ENCODE measurements at regions not wholly inside any gene's neighbourhood (a gene's known extent, or its start where the extent isn't known, plus 50 kb on each side); places are given as distances from the start of the nearest gene placed in this dataset.

DNA sequence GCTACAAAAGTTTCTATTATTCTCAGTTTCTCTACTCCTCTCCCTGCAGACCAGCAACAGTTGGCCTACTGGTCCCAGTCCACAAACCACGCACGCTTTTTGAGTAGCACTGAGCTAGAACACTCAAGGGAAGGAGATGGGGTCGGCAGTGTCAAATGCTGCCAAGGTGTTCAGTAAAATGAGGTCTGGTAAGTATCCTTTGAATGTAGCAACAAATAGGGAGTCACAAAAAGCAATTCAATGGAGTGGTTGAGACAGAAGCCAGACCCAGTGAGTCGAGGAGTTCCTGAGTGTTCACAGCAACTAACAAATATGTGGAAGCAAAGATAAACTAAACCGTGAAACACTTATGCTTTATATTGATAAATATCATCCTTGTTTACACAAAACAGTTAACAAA, 355.7 kb downstream of the MID1IP1 start:
- DNase-seq (ENCODE audit: extremely low read depth in 1 of 11, low read depth in 9 of 11, low spot score in 4 of 11), result no peak

DNA sequence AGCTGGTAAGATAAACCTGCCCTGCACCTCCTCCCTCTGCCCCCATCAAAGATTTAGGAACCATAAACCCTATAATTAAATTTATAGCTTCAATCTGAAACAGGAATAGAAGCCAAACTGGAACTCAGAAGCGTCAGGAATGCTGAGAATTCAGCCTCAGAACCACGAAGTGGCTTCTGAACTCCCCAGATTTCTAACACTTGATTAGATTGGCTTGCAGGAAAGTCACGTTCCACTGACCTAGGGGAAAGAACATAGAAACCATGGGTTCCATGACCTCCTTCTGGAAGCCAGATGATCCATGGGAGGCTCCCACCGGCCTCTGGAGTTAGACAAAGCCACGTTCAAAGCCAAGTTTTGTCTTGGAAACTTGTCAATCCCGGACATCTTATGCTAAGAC, 356.5 kb downstream of the MID1IP1 start:
- DNase-seq (ENCODE audit: extremely low read depth in 1 of 11, low read depth in 9 of 11, low spot score in 4 of 11), result no peak

DNA sequence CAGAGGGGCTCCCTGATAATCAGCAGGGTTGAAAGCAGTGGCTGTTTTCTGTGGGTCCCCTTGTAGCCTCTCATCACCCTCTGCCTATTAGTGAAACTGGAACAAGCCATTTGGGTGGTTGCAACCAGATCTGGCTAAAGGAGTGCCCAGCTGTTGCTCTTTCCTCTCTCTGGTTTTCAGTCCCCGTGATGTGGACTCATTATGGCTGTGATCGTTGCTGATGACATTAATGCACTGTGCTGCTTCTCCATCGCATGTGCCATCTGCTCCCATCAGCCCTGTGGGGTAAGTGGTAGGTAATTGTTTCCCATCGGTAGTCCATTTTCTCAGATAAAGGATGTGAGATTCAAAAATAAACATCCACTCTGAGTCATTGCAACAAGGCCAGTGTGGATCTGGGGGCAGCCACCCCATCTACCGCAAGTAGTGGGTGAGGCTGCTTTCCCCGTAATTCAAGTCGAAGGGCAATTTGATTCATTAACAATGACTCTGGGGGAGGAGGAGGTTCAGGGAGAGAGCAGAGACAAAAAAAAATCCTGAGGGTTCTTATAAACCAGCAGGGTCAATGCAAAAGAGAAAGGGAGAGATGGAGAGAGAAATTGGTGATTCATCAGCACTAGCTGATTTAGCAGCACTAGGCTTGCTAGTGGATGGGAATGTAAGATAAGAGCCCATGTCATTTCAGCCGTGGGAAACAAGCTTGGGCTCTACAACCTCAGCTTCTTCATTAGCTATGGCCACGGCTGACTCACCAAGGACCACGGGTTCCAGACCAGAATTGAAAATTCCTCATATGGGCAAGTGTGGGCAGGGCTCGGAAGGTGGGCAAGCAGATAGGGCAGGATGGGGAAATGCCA, 357.8 kb downstream of the MID1IP1 start:
- no peak for DNase-seq (ENCODE audit: extremely low read depth in 1 of 11, low read depth in 9 of 11, low spot score in 4 of 11)

DNA sequence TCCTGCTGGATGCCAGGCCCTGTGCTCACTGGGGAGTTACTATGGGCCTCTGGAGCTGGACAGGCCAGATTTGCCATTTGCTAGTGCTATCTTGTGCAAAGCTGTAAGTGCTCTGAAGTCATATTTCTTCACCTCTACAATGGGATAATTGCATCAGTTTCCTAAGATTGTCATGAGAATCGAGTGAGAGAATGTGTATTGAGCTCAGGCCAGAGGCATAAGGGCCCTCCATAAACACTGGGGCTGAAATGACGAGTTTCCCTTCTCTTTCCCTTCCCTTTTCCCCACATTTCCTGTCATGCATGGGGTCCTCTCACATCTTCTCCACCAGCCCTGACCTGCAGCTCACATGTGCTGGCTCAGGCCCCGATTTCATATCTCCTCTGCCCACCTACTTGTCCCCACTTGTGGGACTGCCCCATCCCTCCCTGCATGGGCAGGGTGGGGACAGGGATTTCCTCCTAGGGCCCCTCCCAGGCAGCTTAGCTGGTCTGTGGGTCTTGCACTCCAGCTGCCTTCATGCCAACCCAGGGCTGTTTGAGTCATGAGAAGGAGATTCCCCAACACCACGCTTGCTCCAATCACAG, 358.8 kb downstream of the MID1IP1 start:
- no peak for DNase-seq (ENCODE audit: extremely low read depth in 1 of 11, low read depth in 9 of 11, low spot score in 4 of 11)

DNA sequence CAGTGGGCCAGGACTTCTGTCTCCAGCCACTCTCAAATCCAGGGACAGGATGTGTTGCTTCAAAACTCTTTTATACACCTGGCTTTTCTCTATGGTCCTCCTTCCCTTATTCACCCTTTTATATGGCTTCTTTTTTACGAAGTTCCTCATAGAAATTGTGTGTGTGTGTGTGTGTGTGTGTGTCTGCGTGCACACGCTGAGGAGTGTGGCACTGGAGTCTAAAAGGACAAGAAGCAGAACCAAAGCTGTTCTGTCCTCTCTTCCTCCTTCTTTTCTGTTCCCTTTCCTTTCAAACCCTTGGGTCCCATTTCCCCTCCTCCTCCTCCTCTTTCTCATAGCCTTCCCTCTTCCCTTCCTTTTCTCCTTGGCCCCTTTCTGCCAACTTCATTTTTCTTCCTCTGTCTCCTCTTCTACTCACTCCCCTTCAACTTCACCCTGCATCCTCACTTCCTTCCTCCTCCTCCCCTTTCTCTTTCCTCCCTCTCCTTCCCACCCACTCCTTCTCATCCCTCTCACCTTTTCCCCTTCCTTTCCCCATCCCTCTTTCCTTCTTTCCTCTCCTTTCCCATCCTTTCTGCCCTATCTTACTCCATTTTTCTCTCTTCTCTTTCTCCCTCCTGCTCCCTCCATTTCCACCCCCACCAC, 360.5 kb downstream of the MID1IP1 start:
- no peak for DNase-seq (ENCODE audit: extremely low read depth in 1 of 11, low read depth in 9 of 11, low spot score in 4 of 11)

DNA sequence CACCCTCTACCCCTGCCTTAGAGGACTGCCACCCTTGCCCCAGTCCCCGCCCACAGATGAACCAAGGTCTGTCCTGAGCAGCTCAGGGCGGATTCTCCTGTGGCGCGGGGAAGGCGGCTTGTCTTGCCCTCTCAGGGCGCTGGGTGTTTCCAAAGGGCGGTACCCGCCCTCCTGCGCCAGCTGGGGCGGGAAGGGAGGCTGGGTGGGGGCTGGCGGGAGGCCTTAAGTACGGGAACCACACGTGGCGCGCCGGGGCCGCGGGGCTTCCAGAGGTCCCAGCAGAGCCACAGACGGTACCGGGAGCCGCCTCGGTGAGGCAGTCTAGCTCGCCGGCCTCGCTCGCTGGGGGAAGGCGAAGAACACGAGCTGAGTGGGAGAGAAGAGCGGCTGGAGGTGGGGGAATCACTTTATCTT, 361.1 kb downstream of the MID1IP1 start:
- no peak for DNase-seq (ENCODE audit: extremely low read depth in 1 of 11, low read depth in 9 of 11, low spot score in 4 of 11)

DNA sequence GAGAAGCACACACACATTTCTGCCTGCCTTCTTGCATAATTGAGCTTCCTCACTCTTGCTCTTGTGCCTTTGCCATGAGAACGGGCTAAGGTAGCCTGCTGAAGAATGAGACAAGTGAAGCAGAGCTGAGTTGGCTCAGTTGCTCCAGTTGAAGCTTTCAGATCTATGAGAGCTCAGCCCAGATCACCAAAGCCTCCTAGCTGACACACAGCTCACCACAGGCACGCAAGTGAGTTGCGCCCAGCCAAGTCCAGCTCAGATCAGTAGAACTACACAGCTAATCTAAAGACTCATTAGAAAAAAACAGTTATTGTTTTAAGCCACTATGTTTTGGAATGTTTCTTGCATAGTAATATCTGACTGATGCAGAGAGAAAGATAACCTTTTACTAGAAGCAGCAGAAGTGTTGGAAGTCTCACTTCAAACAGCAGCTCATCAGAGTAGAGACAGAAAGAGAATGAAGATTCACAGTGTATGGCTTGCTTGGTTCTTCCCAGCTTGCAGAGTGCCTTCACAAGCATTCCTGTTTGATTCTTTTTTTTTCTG, 362.4 kb downstream of the MID1IP1 start:
- DNase-seq (ENCODE audit: extremely low read depth in 1 of 11, low read depth in 9 of 11, low spot score in 4 of 11), result no peak

DNA sequence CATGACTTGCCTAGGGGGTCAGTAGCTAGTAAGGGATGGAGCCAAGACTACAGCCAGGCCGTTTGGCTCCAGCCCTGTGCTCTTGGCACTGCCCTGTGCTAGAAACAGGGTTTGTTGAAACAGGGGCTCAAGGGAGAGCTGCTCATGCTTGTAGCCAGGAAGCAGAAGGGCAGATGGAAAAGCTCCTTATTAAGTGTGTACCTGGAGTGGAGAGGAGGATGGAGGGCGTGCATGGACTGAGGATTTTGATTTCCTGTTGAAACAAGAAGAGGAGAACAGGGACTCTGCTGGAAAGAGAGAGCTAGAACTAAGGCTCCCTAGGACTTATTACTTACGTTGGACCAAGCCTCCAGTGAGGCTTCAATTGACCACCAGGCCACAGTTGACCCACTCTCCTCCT, 363.0 kb downstream of the MID1IP1 start:
- DNase-seq (ENCODE audit: extremely low read depth in 1 of 11, low read depth in 9 of 11, low spot score in 4 of 11), result no peak

DNA sequence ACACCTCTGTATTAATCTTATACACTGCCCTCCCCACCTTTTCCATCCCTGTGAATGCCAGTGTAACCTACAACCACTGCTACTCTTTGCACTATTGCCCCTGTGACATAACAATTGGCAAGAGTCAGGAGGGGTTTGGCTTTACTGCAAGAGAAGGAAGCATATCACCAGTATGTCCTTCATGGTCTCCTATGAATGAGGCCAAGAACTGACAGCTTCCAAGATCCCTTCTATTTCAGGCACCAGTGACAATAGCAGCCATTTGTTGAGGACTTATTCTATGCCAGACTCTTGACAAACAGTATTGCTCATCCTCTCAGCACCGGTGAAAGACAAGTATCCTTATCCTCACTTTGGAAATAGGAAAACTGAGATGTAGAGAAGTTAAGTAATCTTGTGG, 363.9 kb downstream of the MID1IP1 start:
- no peak for DNase-seq (ENCODE audit: extremely low read depth in 1 of 11, low read depth in 9 of 11, low spot score in 4 of 11)

DNA sequence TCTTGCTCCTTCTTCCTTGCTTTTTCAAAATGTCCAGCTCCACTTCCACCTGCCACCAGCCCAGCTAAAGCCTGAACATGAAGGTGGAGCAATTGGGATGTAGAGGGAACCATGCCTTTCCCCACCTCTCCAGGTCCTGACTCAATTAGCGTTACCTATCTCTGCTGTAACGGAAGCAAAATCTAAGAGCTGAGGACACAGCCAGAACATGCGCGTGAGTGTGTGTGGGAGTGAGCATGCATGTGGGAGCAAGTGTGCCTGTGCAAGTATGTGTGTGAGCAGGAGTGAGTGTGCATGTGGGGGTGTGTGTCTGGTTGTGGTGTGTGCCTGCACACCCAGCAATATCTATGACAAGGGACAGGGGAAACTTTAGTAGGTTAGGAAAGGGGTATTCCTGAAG, 364.5 kb downstream of the MID1IP1 start:
- DNase-seq (ENCODE audit: extremely low read depth in 1 of 11, low read depth in 9 of 11, low spot score in 4 of 11), result no peak

DNA sequence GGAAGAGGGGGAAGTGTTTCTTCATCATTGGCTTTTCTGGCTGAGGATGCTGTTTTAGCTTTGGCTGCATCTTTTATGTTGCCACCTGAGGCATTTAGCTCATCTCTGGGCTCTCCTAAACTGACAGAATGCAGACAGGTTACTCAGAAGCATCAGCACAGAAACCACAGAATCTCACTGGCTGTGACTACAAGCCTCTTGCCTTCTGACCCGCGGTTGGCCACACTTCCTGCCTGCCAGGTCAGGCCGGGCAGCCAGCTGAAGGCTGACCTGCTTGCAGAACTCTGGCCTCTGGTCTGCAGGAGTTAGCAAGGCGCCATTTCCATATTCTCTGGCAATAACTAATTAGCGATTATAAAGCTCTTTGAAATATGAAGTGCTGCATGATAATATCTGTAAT, 366.5 kb downstream of the MID1IP1 start:
- no peak for DNase-seq (ENCODE audit: extremely low read depth in 1 of 11, low read depth in 9 of 11, low spot score in 4 of 11)

DNA sequence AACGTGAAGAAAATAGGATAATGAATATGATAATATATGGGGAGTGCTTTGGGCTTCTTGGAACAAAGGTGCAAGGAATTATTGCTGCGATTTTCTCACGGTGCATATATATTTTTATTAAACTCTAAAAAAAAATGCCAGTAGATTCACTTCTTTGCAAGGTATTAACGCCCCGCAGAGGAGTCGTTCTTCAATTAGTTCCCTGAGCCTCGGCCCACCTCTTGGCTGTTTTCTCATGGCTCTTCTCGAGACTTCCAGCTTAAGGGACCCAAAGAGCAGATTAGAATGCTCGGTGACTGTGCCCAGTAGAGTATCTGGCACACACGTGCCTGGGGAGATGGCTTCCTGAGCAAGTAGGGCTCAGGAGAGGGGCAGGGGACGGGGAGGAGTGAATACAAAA, 367.4 kb downstream of the MID1IP1 start:
- DNase-seq (ENCODE audit: extremely low read depth in 1 of 11, low read depth in 9 of 11, low spot score in 4 of 11), result no peak

DNA sequence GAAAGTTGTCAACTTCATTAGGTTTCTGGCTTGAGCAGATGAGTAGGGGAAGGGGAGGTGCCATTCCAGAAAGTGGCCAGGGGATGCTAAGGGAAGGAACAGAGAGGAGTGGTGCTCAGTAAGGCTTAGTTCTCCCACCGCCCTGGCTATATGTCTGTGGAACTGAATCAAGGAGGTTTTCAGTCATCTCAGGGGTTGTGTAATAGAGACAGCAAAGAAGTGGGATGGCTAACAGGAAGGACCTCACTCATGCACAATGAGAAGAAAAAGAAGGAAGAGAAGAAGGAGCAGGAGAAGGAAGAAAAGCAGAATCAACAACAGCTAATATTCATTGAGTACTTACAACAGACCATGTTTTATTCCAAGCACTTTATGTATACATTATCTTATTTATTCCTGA, 368.7 kb downstream of the MID1IP1 start:
- no peak for DNase-seq (ENCODE audit: extremely low read depth in 1 of 11, low read depth in 9 of 11, low spot score in 4 of 11)

DNA sequence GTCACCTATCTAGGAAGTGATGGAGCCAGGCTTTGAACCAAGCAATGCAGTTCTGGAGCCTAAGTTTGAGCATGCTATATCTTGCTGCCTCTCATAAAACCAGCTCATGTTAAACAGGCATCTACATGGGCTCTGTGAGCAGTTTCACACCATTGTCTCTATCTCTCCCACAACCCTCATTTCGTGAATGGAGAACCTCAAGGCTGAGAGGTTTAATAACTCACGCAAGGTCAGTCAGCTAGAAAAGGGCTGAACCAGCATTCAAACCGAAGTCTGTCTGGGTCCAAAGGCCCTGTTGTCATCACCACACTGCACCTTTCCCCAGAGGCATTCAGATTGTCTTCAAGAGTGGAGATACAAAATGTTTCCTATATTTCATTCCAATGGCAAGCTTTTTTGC, 369.2 kb downstream of the MID1IP1 start:
- DNase-seq (ENCODE audit: extremely low read depth in 1 of 11, low read depth in 9 of 11, low spot score in 4 of 11), result no peak

DNA sequence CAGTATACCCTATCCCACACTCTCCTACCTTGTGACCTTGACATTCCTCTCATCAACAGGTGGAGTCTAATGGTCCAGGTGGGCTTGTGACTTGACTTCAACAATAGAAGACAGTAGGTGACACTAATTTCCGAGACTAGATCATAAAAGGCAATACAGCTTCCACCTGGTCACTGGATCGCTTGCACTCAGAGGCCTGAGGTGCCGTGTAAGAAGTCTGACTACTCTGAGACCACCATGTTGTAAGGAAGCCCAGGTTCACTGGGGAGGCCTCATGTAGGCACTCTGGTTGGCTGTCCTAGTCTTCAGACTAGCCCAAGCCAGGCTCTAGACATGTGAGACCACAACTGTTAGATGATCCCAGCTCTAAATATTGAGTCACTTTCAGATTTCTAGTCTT, 370.4 kb downstream of the MID1IP1 start:
- DNase-seq (ENCODE audit: extremely low read depth in 1 of 11, low read depth in 9 of 11, low spot score in 4 of 11), result no peak

DNA sequence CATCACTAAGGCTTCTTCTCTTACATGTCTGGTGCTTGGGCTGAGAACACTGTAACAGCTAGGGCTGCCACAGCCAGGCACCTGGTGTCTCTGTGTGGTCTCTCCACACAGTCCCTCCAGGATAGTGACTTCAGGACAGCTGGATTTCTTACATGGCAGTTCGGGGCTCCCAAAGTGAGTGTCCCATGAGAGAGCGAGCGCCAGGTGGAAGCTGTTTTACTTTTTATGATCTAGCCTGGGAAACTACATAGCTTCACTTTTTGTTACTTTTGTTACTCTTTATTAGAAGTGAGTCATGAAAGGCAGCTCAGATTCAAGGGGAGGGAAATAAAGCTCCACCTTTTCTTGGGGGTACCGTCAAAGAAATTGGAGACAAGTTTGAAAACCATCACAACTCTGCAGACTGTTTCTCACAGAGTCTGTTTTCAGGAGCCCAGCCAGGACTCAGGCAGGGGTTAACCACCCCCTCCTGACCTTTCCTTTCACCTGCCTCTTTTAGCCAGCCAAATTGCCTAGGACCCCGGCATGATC, 373.0 kb downstream of the MID1IP1 start:
- DNase-seq (ENCODE audit: extremely low read depth in 1 of 11, low read depth in 9 of 11, low spot score in 4 of 11), result no peak

DNA sequence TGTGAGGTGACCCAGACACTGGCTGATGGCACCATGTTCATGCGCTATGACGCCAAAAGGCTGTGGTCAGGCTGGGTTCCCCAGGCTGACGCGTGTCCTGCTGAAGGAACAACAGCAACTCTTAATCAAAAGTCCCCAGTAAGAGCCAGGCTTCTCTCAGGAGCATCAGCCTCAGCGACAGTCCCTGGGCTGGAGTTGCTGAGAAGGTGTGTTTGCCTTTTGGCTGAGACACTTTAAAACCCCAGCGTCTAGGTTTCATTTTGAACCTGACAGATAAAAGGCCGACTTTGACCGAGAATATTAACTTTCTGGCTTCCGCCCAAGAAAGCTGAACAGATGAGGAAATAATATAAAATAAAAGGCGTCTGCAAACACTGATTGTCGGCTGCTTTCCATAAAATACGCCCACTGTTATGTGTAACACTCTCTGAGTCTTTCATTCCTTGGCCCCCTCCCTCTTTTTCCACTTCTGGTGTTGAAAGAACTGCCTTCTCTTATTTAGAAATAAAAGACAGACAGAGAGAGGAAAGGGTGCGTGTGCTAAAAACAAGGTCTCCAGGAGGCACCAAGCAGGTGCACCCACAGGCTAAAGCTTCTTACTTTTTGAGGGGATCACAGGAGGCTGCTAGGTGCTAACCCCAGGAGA, 373.6 kb downstream of the MID1IP1 start:
- no peak for DNase-seq (ENCODE audit: extremely low read depth in 1 of 11, low read depth in 9 of 11, low spot score in 4 of 11)

DNA sequence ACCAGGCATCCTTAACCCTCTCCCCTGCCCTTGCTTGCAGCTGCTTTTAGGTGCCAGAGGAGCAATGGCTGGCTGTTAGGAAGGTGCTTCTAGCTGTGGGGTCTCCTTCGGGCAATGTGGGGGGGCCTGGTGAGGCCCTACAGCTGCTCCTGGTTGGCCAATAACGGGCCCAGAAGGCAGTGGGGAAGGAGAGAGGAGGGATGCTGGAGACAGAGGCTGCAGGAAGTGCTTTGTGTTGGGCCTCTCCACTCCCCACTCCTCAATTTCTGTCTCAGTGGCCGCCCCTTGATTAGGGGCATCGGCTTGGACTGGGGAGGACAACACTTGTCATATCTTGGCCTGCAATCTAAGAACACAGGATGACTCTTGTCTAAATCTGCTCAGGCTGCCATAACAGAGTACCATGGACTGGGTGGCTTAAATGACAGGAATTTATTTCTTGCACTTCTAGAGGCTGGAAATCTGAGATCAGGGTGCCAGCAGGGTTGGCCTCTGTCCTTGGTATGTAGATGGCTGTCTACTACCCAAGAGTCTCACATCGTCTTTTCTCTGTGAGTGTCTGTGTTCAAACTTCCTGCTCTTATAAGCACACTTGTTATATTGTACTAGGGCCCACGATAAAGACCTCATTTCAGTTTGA, 374.3 kb downstream of the MID1IP1 start:
- DNase-seq (ENCODE audit: extremely low read depth in 1 of 11, low read depth in 9 of 11, low spot score in 4 of 11), result no peak

DNA sequence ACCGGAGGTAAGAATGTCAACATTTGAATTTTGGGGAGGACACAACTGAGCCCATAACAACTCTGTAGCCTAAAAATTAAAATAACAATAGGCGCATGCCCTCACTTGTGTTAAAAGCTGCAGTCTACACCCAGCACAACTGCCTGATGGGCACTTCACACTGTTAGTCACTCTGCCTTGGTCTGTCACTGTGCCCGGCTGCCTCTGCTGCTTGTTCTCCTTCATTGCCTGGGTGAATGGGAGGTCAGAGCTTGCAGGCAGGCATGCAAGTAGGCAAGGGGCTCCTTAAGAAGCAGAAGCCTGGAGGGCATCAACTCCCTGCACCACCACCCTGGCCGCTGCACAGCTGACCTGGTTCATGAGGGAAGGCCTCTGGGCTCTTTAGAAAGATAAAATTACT, 374.8 kb downstream of the MID1IP1 start:
- DNase-seq (ENCODE audit: extremely low read depth in 1 of 11, low read depth in 9 of 11, low spot score in 4 of 11), result no peak

Data from renal cortex interstitium (tissue), 11 donors.